Thyroid gland (tissue), 4 donors: ENCODE measurements at regions not wholly inside any gene's neighbourhood (a gene's known extent, or its start where the extent isn't known, plus 50 kb on each side); places are given as distances from the start of the nearest gene placed in this dataset.

Experiments
- DNase-seq, 2 donors: peaks; one replicate each; pipeline ENCODE4 v3.0.0-alpha.2; 2019
- H3K27ac ChIP-seq, 3 donors: fragments of 200-600 bp; sonication (generic); 1 replicate in 2 of 3; 2 replicates in 1 of 3; pipeline ENCODE4 v1.5.1; 2016 to 2019; ENCODE audit warnings: mild to moderate bottlenecking in 1 of 3, moderate library complexity in 1 of 3
- H3K27me3 ChIP-seq: fragments of 200-600 bp; sonication (generic); one replicate; pipeline ENCODE4 v1.5.1; 2019
- H3K36me3 ChIP-seq, 2 donors: fragments of 200-600 bp; sonication (generic); one replicate each; pipeline ENCODE4 v1.5.1; 2016 to 2019
- H3K4me1 ChIP-seq, 2 donors: fragments of 200-600 bp; sonication (generic); one replicate each; pipeline ENCODE4 v1.5.1; 2017 to 2019
- H3K4me3 ChIP-seq, 3 donors: fragments of 200-600 bp; sonication (generic); replicated peaks in 1 of 3; 1 replicate in 2 of 3; 2 replicates in 1 of 3; pipeline ENCODE4 v1.5.1; 2016; ENCODE audit warnings: mild to moderate bottlenecking in 1 of 3
- H3K9me3 ChIP-seq: fragments of 200-600 bp; sonication (generic); one replicate; pipeline ENCODE4 v1.5.1; 2017
- CTCF ChIP-seq, 6 experiments: fragments of 200-600 bp in 3 of 6; fragments of 450-650 bp in 3 of 6; sonication (generic) in 3 of 6; IDR thresholded peaks; one replicate each; pipeline ENCODE4 v1.5.1; 2016 to 2019; ENCODE audit warnings: antibody characterized with exemption in 6 of 6, mild to moderate bottlenecking in 2 of 6, inconsistent platforms in 1 of 6, moderate library complexity in 1 of 6
- POLR2A ChIP-seq, 2 donors: fragments of 450-650 bp; IDR thresholded peaks; one replicate each; pipeline ENCODE4 v1.6.1; 2017; ENCODE audit warnings: antibody characterized with exemption in 2 of 2, mild to moderate bottlenecking in 2 of 2, moderate library complexity in 1 of 2
- WGBS, 2 donors: methylation state at CpG; one replicate each; pipeline ENCODE4 v1.1.5; 2017; 5-methylcytosine and 5-hydroxymethylcytosine counted together
- intact Hi-C: fragments of 100-400 bp; cut with DNase I; formaldehyde crosslinking; loops from one replicate; pipeline ENCODE4 v1.15.1; 2023

GRCh38 chr22:48556751-48557150 lies 1270.9 kb downstream of the BRD1 start:
- Histone ChIP-seq H3K4me3 (no peak overlapping the region), H3K27me3 (no peaks in the 10 kb centered on the region), H3K36me3 (no peaks in the 10 kb centered on the region), H3K4me1 (no peaks in the 10 kb centered on the region), H3K27ac (no peak overlapping the region), H3K9me3 (no peaks in the 10 kb centered on the region)
- TF ChIP-seq POLR2A (IDR thresholded peaks at IDR 0.05) (no peak), CTCF (IDR thresholded peaks at IDR 0.05) (no peak)
- 91 to 94% methylated on average over 3 to 9 of the region's 12 CpGs for WGBS, 2 donors
- intact Hi-C loops = no loop called here
- no peak for DNase-seq

- no peak for TF ChIP-seq CTCF (IDR thresholded peaks at IDR 0.05)
- TF ChIP-seq POLR2A (IDR thresholded peaks at IDR 0.05) = no peak
- Histone ChIP-seq H3K4me3 (no peak overlapping the region), H3K36me3 (no peaks in the 10 kb centered on the region), H3K9me3 (no peaks in the 10 kb centered on the region), H3K27ac (no peak overlapping the region), H3K27me3 (no peaks in the 10 kb centered on the region), H3K4me1 (no peaks in the 10 kb centered on the region)
- DNase-seq = no peak
- 87 to 90% methylated on average over 8 of the region's 8 CpGs for WGBS, 2 donors
- intact Hi-C loops = no loop called here
Observed at GRCh38 chr22:48556222-48556621, 1271.5 kb downstream of the BRD1 start.

- H3K9me3 ChIP-seq = no peaks in the 10 kb centered on the region
- H3K36me3 ChIP-seq = no peaks in the 10 kb centered on the region
- 78% methylated on average over 8 to 9 of the region's 10 CpGs for WGBS, 2 donors
- no peak overlapping the region for H3K4me3 ChIP-seq
- H3K27ac ChIP-seq = no peak overlapping the region
- DNase-seq = no peak
- no peak for TF ChIP-seq CTCF (IDR thresholded peaks at IDR 0.05)
- TF ChIP-seq POLR2A (IDR thresholded peaks at IDR 0.05) = no peak
- H3K27me3 ChIP-seq = no peaks in the 10 kb centered on the region
- no peaks in the 10 kb centered on the region for H3K4me1 ChIP-seq
- intact Hi-C loops = no loop called here
Observed at GRCh38 chr22:48555606-48556005, 1272.1 kb downstream of the BRD1 start.

- Histone ChIP-seq H3K9me3 (no peaks in the 10 kb centered on the region), H3K4me1 (no peaks in the 10 kb centered on the region), H3K4me3 (no peak overlapping the region), H3K27ac (no peak overlapping the region), H3K36me3 (no peaks in the 10 kb centered on the region), H3K27me3 (no peaks in the 10 kb centered on the region)
- intact Hi-C loops = no loop called here
- TF ChIP-seq POLR2A (IDR thresholded peaks at IDR 0.05) (no peak), CTCF (IDR thresholded peaks at IDR 0.05) (no peak)
- DNase-seq = no peak
- 26 to 40% methylated on average over 19 of the region's 22 CpGs for WGBS, 2 donors
Observed at GRCh38 chr22:48554893-48555572, 1272.6 kb downstream of the BRD1 start.

- DNase-seq = no peak
- 80 to 84% methylated on average over 17 to 22 of the region's 22 CpGs for WGBS, 2 donors
- Histone ChIP-seq H3K4me1 (no peaks in the 10 kb centered on the region), H3K4me3 (no peak overlapping the region), H3K9me3 (no peaks in the 10 kb centered on the region), H3K27me3 (no peaks in the 10 kb centered on the region), H3K27ac (no peak overlapping the region), H3K36me3 (no peaks in the 10 kb centered on the region)
- TF ChIP-seq POLR2A (IDR thresholded peaks at IDR 0.05) (no peak), CTCF (IDR thresholded peaks at IDR 0.05) (no peak)
- intact Hi-C loops = no loop called here
Observed at GRCh38 chr22:48553694-48554308, 1273.9 kb downstream of the BRD1 start.
